CD4-positive, CD25-positive, alpha-beta regulatory T cell (primary cell): ENCODE measurements at regions not wholly inside any gene's neighbourhood (a gene's known extent, or its start where the extent isn't known, plus 50 kb on each side); places are given as distances from the start of the nearest gene placed in this dataset.
A peak's percentile ranks its signal among the peaks of the same experiment; 100 is the strongest.

ENCODE experiments used
- ATAC-seq, 2 donors: fragments of 150-1000 bp; cut with Tn5 transposase; one replicate each; pipeline ENCODE4 v1.10.0; 2021; ENCODE audit warnings: low read depth in 2 of 2, moderate number of reproducible peaks in 2 of 2, moderate library complexity in 1 of 2
- DNase-seq, 3 donors: peaks; one replicate each; pipeline versions ENCODE4 v3.0.0 to v3.0.0-alpha.2; 2012 to 2022; ENCODE audit warnings: mixed read lengths in 1 of 3
- H3K27ac ChIP-seq: one replicate; pipeline ENCODE4 v1.7.0; 2013; ENCODE audit warnings: mild to moderate bottlenecking, low read length; ENCODE audit not compliant: insufficient read depth, poor library complexity, severe bottlenecking
- H3K27me3 ChIP-seq: one replicate; pipeline ENCODE4 v1.7.0; 2013; ENCODE audit warnings: low read length; ENCODE audit not compliant: control insufficient read depth, insufficient read depth
- H3K36me3 ChIP-seq: one replicate; pipeline ENCODE4 v1.7.0; 2013; ENCODE audit warnings: mild to moderate bottlenecking, low read length, moderate library complexity; ENCODE audit not compliant: control insufficient read depth, insufficient read depth
- H3K4me1 ChIP-seq: 2 replicates; pipeline ENCODE4 v1.7.0; 2013; ENCODE audit warnings: mild to moderate bottlenecking, low read length; ENCODE audit not compliant: insufficient read depth, control insufficient read depth, poor library complexity, severe bottlenecking
- H3K4me3 ChIP-seq: one replicate; pipeline ENCODE4 v1.7.0; 2013; ENCODE audit warnings: low read depth, mild to moderate bottlenecking, low read length, moderate library complexity
- H3K9me3 ChIP-seq, 2 experiments: 1 replicate in 1 of 2; 2 replicates in 1 of 2; pipeline ENCODE4 v1.7.0; 2013; ENCODE audit warnings: low read length in 2 of 2, mild to moderate bottlenecking in 1 of 2, moderate library complexity in 1 of 2; ENCODE audit not compliant: control insufficient read depth in 2 of 2
- H3K27ac Mint-ChIP-seq, 3 donors: one replicate each; pipeline ENCODE4 v1.8.0; 2020 to 2022; ENCODE audit warnings: mild to moderate bottlenecking in 3 of 3, mixed read lengths in 3 of 3, moderate library complexity in 2 of 3
- H3K27me3 Mint-ChIP-seq: one replicate; pipeline ENCODE4 v1.8.0; 2022; ENCODE audit warnings: mild to moderate bottlenecking, mixed read lengths
- H3K36me3 Mint-ChIP-seq: one replicate; pipeline ENCODE4 v1.8.0; 2020; ENCODE audit warnings: mixed read lengths
- H3K4me1 Mint-ChIP-seq, 4 donors: one replicate each; pipeline ENCODE4 v1.8.0; 2020 to 2022; ENCODE audit warnings: mixed read lengths in 4 of 4, mild to moderate bottlenecking in 1 of 4
- H3K4me3 Mint-ChIP-seq, 4 donors: one replicate each; pipeline ENCODE4 v1.8.0; 2020 to 2022; ENCODE audit warnings: mild to moderate bottlenecking in 4 of 4, mixed read lengths in 4 of 4, moderate library complexity in 3 of 4
- H3K9me3 Mint-ChIP-seq, 7 donors: one replicate each; pipeline ENCODE4 v1.8.0; 2020 to 2022; ENCODE audit warnings: mixed read lengths in 7 of 7, mild to moderate bottlenecking in 3 of 7, moderate library complexity in 2 of 7

GRCh38 chr11:104792861-104793260, 105.4 kb downstream of the CASP12 start:
- no peak for ATAC-seq
- peaks cover 3% of the 10 kb centered on the region for H3K36me3 Mint-ChIP-seq
- H3K9me3 ChIP-seq, result peaks cover 5% of the 10 kb centered on the region in 2 experiments
- no peaks in the 10 kb centered on the region for H3K27me3 Mint-ChIP-seq
- no peak overlapping the region for H3K4me3 Mint-ChIP-seq
- peaks cover 4 to 8% (median 6%) of the 10 kb centered on the region in 4 donors for H3K4me1 Mint-ChIP-seq
- H3K4me3 ChIP-seq, result no peak overlapping the region
- no peaks in the 10 kb centered on the region for H3K36me3 ChIP-seq
- no peak overlapping the region for H3K27ac Mint-ChIP-seq
- H3K27ac ChIP-seq, result no peak overlapping the region
- H3K27me3 ChIP-seq, result no peaks in the 10 kb centered on the region
- no peak for DNase-seq
- peaks cover 0 to 9% (median 4%) of the 10 kb centered on the region in 7 donors for H3K9me3 Mint-ChIP-seq
- no peaks in the 10 kb centered on the region for H3K4me1 ChIP-seq

- Mint-ChIP-seq H3K9me3 (peaks cover 0 to 9% (median 0%) of the 10 kb centered on the region in 7 donors), H3K4me3 (no peak overlapping the region), H3K27me3 (no peaks in the 10 kb centered on the region), H3K36me3 (peaks cover 3% of the 10 kb centered on the region), H3K4me1 (peaks cover 0 to 6% (median under 1%) of the 10 kb centered on the region in 4 donors), H3K27ac (no peak overlapping the region)
- H3K9me3 ChIP-seq, result peaks cover 5% of the 10 kb centered on the region in 2 experiments
- no peak overlapping the region for H3K27ac ChIP-seq
- DNase-seq (no peak), ATAC-seq (no peak)
- no peaks in the 10 kb centered on the region for H3K36me3 ChIP-seq
- no peak overlapping the region for H3K4me3 ChIP-seq
- H3K4me1 ChIP-seq, result no peaks in the 10 kb centered on the region
- H3K27me3 ChIP-seq, result no peaks in the 10 kb centered on the region
Measured at GRCh38 chr11:104791896-104792295, 106.4 kb downstream of the CASP12 start.

GRCh38 chr11:104784684-104785460, 113.4 kb downstream of the CASP12 start:
- H3K4me1 Mint-ChIP-seq, result peaks cover 0 to 17% (median 5%) of the 10 kb centered on the region in 4 donors
- H3K36me3 ChIP-seq, result no peaks in the 10 kb centered on the region
- H3K27me3 Mint-ChIP-seq, result peaks cover 4% of the 10 kb centered on the region
- H3K4me3 ChIP-seq, result no peak overlapping the region
- no peak overlapping the region for H3K4me3 Mint-ChIP-seq
- no peaks in the 10 kb centered on the region for H3K9me3 Mint-ChIP-seq
- DNase-seq, result no peak
- no peaks in the 10 kb centered on the region for H3K4me1 ChIP-seq
- H3K27me3 ChIP-seq, result no peaks in the 10 kb centered on the region
- no peaks in the 10 kb centered on the region for H3K9me3 ChIP-seq
- H3K36me3 Mint-ChIP-seq, result no peaks in the 10 kb centered on the region
- H3K27ac ChIP-seq, result no peak overlapping the region
- ATAC-seq, result no peak
- no peak overlapping the region for H3K27ac Mint-ChIP-seq

- peak overlapping the region in 1 of 3 donors; percentile 10 for H3K27ac Mint-ChIP-seq
Measured at GRCh38 chr11:104783241-104783640, 115.0 kb downstream of the CASP12 start.

GRCh38 chr11:104782377-104782754, 115.9 kb downstream of the CASP12 start:
- Histone ChIP-seq H3K27me3 (no peaks in the 10 kb centered on the region), H3K4me1 (no peaks in the 10 kb centered on the region), H3K27ac (no peak overlapping the region), H3K9me3 (no peaks in the 10 kb centered on the region), H3K4me3 (no peak overlapping the region), H3K36me3 (no peaks in the 10 kb centered on the region)
- ATAC-seq (no peak), DNase-seq (no peak)
- no peak overlapping the region for H3K4me3 Mint-ChIP-seq
- peaks cover 0 to 17% (median 5%) of the 10 kb centered on the region in 4 donors for H3K4me1 Mint-ChIP-seq
- peaks cover 4% of the 10 kb centered on the region for H3K27me3 Mint-ChIP-seq
- H3K36me3 Mint-ChIP-seq, result no peaks in the 10 kb centered on the region
- H3K9me3 Mint-ChIP-seq, result peaks cover 0 to under 1% (median 0%) of the 10 kb centered on the region in 7 donors
- no peak overlapping the region for H3K27ac Mint-ChIP-seq

More at GRCh38 chr11:104783241-104783640, 115.0 kb downstream of the CASP12 start:
- Mint-ChIP-seq H3K27me3 (peaks cover 4% of the 10 kb centered on the region), H3K4me1 (peaks cover 0 to 17% (median 5%) of the 10 kb centered on the region in 4 donors), H3K36me3 (no peaks in the 10 kb centered on the region), H3K4me3 (no peak overlapping the region), H3K9me3 (no peaks in the 10 kb centered on the region)
- H3K27ac ChIP-seq, result no peak overlapping the region
- no peaks in the 10 kb centered on the region for H3K9me3 ChIP-seq
- no peaks in the 10 kb centered on the region for H3K4me1 ChIP-seq
- ATAC-seq, result no peak
- H3K4me3 ChIP-seq, result no peak overlapping the region
- H3K36me3 ChIP-seq, result no peaks in the 10 kb centered on the region
- no peaks in the 10 kb centered on the region for H3K27me3 ChIP-seq
- no peak for DNase-seq

- Histone ChIP-seq H3K36me3 (no peaks in the 10 kb centered on the region), H3K4me3 (no peak overlapping the region), H3K27me3 (no peaks in the 10 kb centered on the region), H3K9me3 (no peaks in the 10 kb centered on the region), H3K4me1 (no peaks in the 10 kb centered on the region), H3K27ac (no peak overlapping the region)
- H3K36me3 Mint-ChIP-seq, result no peaks in the 10 kb centered on the region
- peaks cover 4% of the 10 kb centered on the region for H3K27me3 Mint-ChIP-seq
- no peak for DNase-seq
- H3K4me3 Mint-ChIP-seq, result no peak overlapping the region
- ATAC-seq, result no peak
- H3K27ac Mint-ChIP-seq, result no peak overlapping the region
- H3K4me1 Mint-ChIP-seq, result peaks cover 0 to 17% (median 5%) of the 10 kb centered on the region in 4 donors
- H3K9me3 Mint-ChIP-seq, result peaks cover 0 to 1% (median 0%) of the 10 kb centered on the region in 7 donors
Measured at GRCh38 chr11:104781719-104782376, 116.4 kb downstream of the CASP12 start.

- DNase-seq (no peak), ATAC-seq (no peak)
- Mint-ChIP-seq H3K4me3 (no peak overlapping the region), H3K4me1 (peaks cover 0 to 17% (median 8%) of the 10 kb centered on the region in 4 donors), H3K9me3 (peaks cover 0 to 1% (median 0%) of the 10 kb centered on the region in 7 donors), H3K36me3 (no peaks in the 10 kb centered on the region), H3K27ac (no peak overlapping the region), H3K27me3 (peaks cover 4% of the 10 kb centered on the region)
- H3K4me1 ChIP-seq, result no peaks in the 10 kb centered on the region
- no peak overlapping the region for H3K4me3 ChIP-seq
- no peaks in the 10 kb centered on the region for H3K9me3 ChIP-seq
- no peaks in the 10 kb centered on the region for H3K36me3 ChIP-seq
- no peak overlapping the region for H3K27ac ChIP-seq
- no peaks in the 10 kb centered on the region for H3K27me3 ChIP-seq
Measured at GRCh38 chr11:104781037-104781436, 117.2 kb downstream of the CASP12 start.
